ENCODE measurements at regions not wholly inside any gene's neighbourhood (a gene's known extent, or its start where the extent isn't known, plus 50 kb on each side); places are given as distances from the start of the nearest gene placed in this dataset.
"Not testable (repeated sequence)": the region's sequence is repeated elsewhere in the genome, so short reads cannot be mapped to it uniquely, and the experiment has no call there.

DNA sequence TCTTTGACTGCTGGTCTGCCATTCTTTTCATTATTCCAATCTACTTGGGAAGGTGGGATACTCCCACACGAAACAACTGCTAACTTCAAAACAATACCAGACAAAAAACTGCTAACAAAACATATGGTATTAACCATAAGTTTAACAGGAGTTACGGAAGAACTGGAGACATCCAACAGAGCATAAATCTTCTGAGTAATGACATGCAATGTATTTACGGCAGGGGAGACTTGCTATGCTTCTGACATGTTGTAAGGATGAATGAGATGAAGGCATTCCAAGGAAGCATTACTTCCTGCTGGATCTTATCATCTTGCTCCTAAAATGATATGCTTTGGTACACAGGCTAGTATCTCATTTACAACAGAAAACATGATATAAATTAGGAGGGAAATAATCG lies 85.8 kb downstream of the ZNF92 start:
- Histone ChIP-seq H3F3A (ENCODE audit: insufficient read depth, low read depth) (no peaks in the 10 kb centered on the region), H2AFZ (no peak overlapping the region), H3K27me3 (ENCODE audit: insufficient read depth, low read depth) (no peaks in the 10 kb centered on the region), H4K20me1 (ENCODE audit: insufficient read depth) (no peaks in the 10 kb centered on the region), H3K9me2 (ENCODE audit: insufficient read depth) (no peaks in the 10 kb centered on the region), H3K36me3 (ENCODE audit: low read depth) (no peaks in the 10 kb centered on the region), H3K9me3 (ENCODE audit: insufficient read depth, low read depth) (no peaks in the 10 kb centered on the region), H3K4me1 (replicated peaks; ENCODE audit: insufficient read depth) (no peaks in the 10 kb centered on the region), H3K79me2 (ENCODE audit: low read depth) (no peaks in the 10 kb centered on the region), H3K4me2 (no peak overlapping the region), H3K4me3 (no peak overlapping the region), H3K27ac (no peak overlapping the region)
- intact Hi-C loops (cut with micrococcal nuclease; ENCODE audit: unreplicated experiment): no loop called here
- ChIA-PET CTCF (no interaction called here), POLR2A (ENCODE audit: unreplicated experiment) (no interaction called here)
- DNase-seq: no peak
- TF ChIP-seq, protein P1, sequence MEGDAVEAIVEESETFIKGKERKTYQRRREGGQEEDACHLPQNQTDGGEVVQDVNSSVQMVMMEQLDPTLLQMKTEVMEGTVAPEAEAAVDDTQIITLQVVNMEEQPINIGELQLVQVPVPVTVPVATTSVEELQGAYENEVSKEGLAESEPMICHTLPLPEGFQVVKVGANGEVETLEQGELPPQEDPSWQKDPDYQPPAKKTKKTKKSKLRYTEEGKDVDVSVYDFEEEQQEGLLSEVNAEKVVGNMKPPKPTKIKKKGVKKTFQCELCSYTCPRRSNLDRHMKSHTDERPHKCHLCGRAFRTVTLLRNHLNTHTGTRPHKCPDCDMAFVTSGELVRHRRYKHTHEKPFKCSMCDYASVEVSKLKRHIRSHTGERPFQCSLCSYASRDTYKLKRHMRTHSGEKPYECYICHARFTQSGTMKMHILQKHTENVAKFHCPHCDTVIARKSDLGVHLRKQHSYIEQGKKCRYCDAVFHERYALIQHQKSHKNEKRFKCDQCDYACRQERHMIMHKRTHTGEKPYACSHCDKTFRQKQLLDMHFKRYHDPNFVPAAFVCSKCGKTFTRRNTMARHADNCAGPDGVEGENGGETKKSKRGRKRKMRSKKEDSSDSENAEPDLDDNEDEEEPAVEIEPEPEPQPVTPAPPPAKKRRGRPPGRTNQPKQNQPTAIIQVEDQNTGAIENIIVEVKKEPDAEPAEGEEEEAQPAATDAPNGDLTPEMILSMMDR (conservative IDR thresholded peaks at IDR 0.05): no peak
- no peak for TF ChIP-seq EZH2 (IDR thresholded peaks at IDR 0.05; ENCODE audit: low read depth)
- no TSS peak for BruUV-seq (replicated peaks)

DNA sequence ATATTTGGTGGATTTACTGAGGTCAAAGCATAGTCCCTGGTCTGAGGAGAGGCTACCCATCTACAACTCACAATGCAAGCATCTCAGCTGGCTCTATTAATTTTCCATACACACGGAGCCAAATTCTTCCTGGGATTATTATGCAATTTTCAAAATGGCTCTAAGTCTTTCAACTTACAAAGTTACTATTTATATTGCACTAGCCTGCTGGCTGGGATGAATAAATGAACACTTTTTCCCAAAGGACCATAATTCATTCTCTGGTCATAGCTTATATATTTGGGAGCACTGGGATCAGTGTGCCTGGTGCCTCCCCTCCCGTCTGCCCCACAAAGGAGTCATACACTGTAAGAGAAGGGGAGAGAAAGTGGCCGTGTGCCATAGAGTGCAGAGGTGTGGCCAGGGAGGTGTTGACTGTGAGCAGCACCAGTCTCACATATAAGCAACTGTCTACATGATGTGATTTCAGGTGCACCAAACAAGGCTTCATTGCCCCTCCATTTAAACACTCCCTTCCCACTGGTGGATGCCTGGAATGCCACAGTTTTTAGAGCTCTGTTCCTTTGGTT lies 88.6 kb downstream of the ZNF92 start:
- Histone ChIP-seq H3K4me1 (replicated peaks; ENCODE audit: insufficient read depth) (no peaks in the 10 kb centered on the region), H4K20me1 (ENCODE audit: insufficient read depth) (no peaks in the 10 kb centered on the region), H2AFZ (no peak overlapping the region), H3K27ac (no peak overlapping the region), H3K79me2 (ENCODE audit: low read depth) (no peaks in the 10 kb centered on the region), H3K9me2 (ENCODE audit: insufficient read depth) (no peaks in the 10 kb centered on the region), H3K9me3 (ENCODE audit: insufficient read depth, low read depth) (no peaks in the 10 kb centered on the region), H3K4me2 (no peak overlapping the region), H3K4me3 (no peak overlapping the region), H3K36me3 (ENCODE audit: low read depth) (no peaks in the 10 kb centered on the region), H3F3A (ENCODE audit: insufficient read depth, low read depth) (no peaks in the 10 kb centered on the region), H3K27me3 (ENCODE audit: insufficient read depth, low read depth) (no peaks in the 10 kb centered on the region)
- POLR2A ChIA-PET (ENCODE audit: unreplicated experiment): no interaction called here
- no TSS peak for BruUV-seq (replicated peaks)
- no peak for DNase-seq
- intact Hi-C loops (cut with micrococcal nuclease; ENCODE audit: unreplicated experiment): no loop called here
- CTCF ChIA-PET: no interaction called here
- no peak for TF ChIP-seq EZH2 (IDR thresholded peaks at IDR 0.05; ENCODE audit: low read depth)
- TF ChIP-seq, protein P1 (conservative IDR thresholded peaks at IDR 0.05): no peak

DNA sequence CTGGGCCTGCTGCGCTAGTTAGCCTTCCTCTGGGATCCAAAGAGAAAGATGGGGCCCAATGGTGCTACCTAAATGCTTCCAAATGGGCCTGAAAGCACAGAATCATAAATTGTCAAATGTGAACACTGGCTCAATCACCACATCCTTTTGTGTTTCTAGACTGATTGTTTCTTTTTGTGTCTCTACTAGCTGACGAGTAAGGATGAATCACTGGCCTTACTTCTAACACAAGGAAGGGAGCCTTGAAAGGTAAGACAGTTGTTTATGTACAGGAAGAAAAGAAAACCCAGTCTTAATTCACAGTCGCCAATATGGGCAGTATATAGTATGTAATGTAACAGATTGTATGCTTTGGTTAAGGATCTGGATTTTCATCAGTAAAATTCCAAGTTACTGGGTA lies 89.5 kb downstream of the ZNF92 start:
- Histone ChIP-seq H3F3A (ENCODE audit: insufficient read depth, low read depth) (no peaks in the 10 kb centered on the region), H3K4me2 (no peak overlapping the region), H3K9me2 (ENCODE audit: insufficient read depth) (no peaks in the 10 kb centered on the region), H3K27me3 (ENCODE audit: insufficient read depth, low read depth) (no peaks in the 10 kb centered on the region), H4K20me1 (ENCODE audit: insufficient read depth) (no peaks in the 10 kb centered on the region), H3K4me3 (no peak overlapping the region), H3K27ac (no peak overlapping the region), H2AFZ (no peak overlapping the region), H3K9me3 (ENCODE audit: insufficient read depth, low read depth) (no peaks in the 10 kb centered on the region), H3K4me1 (replicated peaks; ENCODE audit: insufficient read depth) (no peaks in the 10 kb centered on the region), H3K36me3 (ENCODE audit: low read depth) (no peaks in the 10 kb centered on the region), H3K79me2 (ENCODE audit: low read depth) (no peaks in the 10 kb centered on the region)
- no peak for TF ChIP-seq EZH2 (IDR thresholded peaks at IDR 0.05; ENCODE audit: low read depth)
- TF ChIP-seq, protein P1 (conservative IDR thresholded peaks at IDR 0.05): no peak
- no peak for DNase-seq
- CTCF ChIA-PET: no interaction called here
- intact Hi-C loops (cut with micrococcal nuclease; ENCODE audit: unreplicated experiment): no loop called here
- BruUV-seq (replicated peaks): no TSS peak
- POLR2A ChIA-PET (ENCODE audit: unreplicated experiment): no interaction called here

DNA sequence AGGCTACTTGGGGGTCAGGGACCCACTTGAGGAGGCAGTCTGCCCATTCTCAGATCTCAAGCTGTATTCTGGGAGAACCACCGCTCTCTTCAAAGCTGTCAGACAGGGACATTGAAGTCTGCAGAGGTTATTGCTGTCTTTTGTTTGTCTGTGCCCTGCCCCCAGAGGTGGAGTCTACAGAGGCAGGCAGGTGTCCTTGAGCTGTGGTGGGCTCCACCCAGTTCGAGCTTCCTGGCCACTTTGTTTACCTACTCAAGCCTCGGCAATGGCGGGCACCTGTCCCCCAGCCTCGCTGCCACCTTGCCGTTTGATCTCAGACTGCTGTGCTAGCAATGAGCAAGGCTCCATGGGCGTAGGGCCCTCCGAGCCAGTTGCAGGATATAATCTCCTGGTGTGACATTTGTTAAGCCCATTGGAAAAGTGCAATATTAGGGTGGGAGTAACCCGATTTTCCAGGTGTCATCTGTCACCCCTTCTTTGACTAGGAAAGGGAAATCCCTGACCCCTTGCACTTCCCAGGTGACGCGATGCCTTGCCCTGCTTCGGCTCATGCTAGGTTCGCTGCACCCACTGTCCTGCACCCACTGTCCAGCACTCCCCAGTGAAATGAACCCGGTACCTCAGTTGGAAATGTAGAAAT lies 96.4 kb downstream of the ZNF92 start:
- H3F3A ChIP-seq (ENCODE audit: insufficient read depth, low read depth); H3K4me3 ChIP-seq; H3K27ac ChIP-seq; H3K4me2 ChIP-seq; DNase-seq; POLR2A ChIA-PET (ENCODE audit: unreplicated experiment); intact Hi-C loops (cut with micrococcal nuclease; ENCODE audit: unreplicated experiment); BruUV-seq (replicated peaks); H3K4me1 ChIP-seq (replicated peaks; ENCODE audit: insufficient read depth); H3K79me2 ChIP-seq (ENCODE audit: low read depth); H4K20me1 ChIP-seq (ENCODE audit: insufficient read depth); H3K27me3 ChIP-seq (ENCODE audit: insufficient read depth, low read depth); H3K9me2 ChIP-seq (ENCODE audit: insufficient read depth); H2AFZ ChIP-seq; H3K36me3 ChIP-seq (ENCODE audit: low read depth); CTCF ChIA-PET; H3K9me3 ChIP-seq (ENCODE audit: insufficient read depth, low read depth): not testable (repeated sequence)

Data from PC-9 (cell line).